Subcutaneous abdominal adipose tissue (tissue), 5 donors: ENCODE measurements at regions not wholly inside any gene's neighbourhood (a gene's known extent, or its start where the extent isn't known, plus 50 kb on each side); places are given as distances from the start of the nearest gene placed in this dataset.
"Not testable (repeated sequence)": the region's sequence is repeated elsewhere in the genome, so short reads cannot be mapped to it uniquely, and the experiment has no call there.

Experiments
- H3K27ac ChIP-seq: one replicate; pipeline ENCODE4 v1.7.0; 2013; ENCODE audit warnings: low read depth, mild to moderate bottlenecking, inconsistent platforms, low read length, moderate library complexity
- H3K27me3 ChIP-seq, 5 donors: one replicate each; pipeline ENCODE4 v1.7.0; 2013; ENCODE audit warnings: low read length in 5 of 5, inconsistent platforms in 1 of 5; ENCODE audit not compliant: control insufficient read depth in 5 of 5, insufficient read depth in 4 of 5
- H3K36me3 ChIP-seq, 5 donors: one replicate each; pipeline ENCODE4 v1.7.0; 2013; ENCODE audit warnings: low read length in 5 of 5; ENCODE audit not compliant: control insufficient read depth in 5 of 5, insufficient read depth in 5 of 5
- H3K4me1 ChIP-seq, 5 donors: one replicate each; pipeline ENCODE4 v1.7.0; 2013; ENCODE audit warnings: low read length in 5 of 5, mild to moderate bottlenecking in 3 of 5, moderate library complexity in 1 of 5; ENCODE audit not compliant: control insufficient read depth in 5 of 5, insufficient read depth in 5 of 5
- H3K4me3 ChIP-seq, 5 donors: one replicate each; pipeline ENCODE4 v1.7.0; 2013; ENCODE audit warnings: low read length in 5 of 5, low read depth in 1 of 5
- H3K9ac ChIP-seq, 5 donors: one replicate each; pipeline ENCODE4 v1.7.0; 2013; ENCODE audit warnings: low read length in 5 of 5, mild to moderate bottlenecking in 4 of 5, moderate library complexity in 3 of 5
- H3K9me3 ChIP-seq, 5 donors: one replicate each; pipeline ENCODE4 v1.7.0; 2013; ENCODE audit warnings: low read length in 5 of 5; ENCODE audit not compliant: control insufficient read depth in 5 of 5
- donor health status: healthy.
- donor health status: healthy.
- donor health status: healthy.
- donor health status: healthy.
- donor health status: healthy.

- no peaks in the 10 kb centered on the region for H3K27me3 ChIP-seq
- H3K4me1 ChIP-seq = no peaks in the 10 kb centered on the region
- H3K9ac ChIP-seq = no peak overlapping the region
- no peak overlapping the region for H3K27ac ChIP-seq
- H3K36me3 ChIP-seq = no peaks in the 10 kb centered on the region
- no peaks in the 10 kb centered on the region for H3K9me3 ChIP-seq
- H3K4me3 ChIP-seq = no peak overlapping the region
Observed at GRCh38 chr4:158346576-158346975, 136.3 kb downstream of the TMEM144 start.

- Histone ChIP-seq H3K9me3 (no peaks in the 10 kb centered on the region), H3K27me3 (no peaks in the 10 kb centered on the region), H3K4me1 (no peaks in the 10 kb centered on the region), H3K27ac (no peak overlapping the region), H3K9ac (no peak overlapping the region), H3K36me3 (no peaks in the 10 kb centered on the region), H3K4me3 (no peak overlapping the region)
Observed at GRCh38 chr4:158347556-158347955, 137.3 kb downstream of the TMEM144 start.

- H3K9me3 ChIP-seq = no peaks in the 10 kb centered on the region
- H3K27me3 ChIP-seq = no peaks in the 10 kb centered on the region
- H3K4me1 ChIP-seq = no peaks in the 10 kb centered on the region
- H3K9ac ChIP-seq = no peak overlapping the region
- no peak overlapping the region for H3K27ac ChIP-seq
- H3K4me3 ChIP-seq = no peak overlapping the region
- no peaks in the 10 kb centered on the region for H3K36me3 ChIP-seq
Observed at GRCh38 chr4:158350161-158350560, 139.9 kb downstream of the TMEM144 start.

GRCh38 chr4:158353541-158354304, 143.4 kb downstream of the TMEM144 start:
- Histone ChIP-seq H3K9me3 (peaks cover 0 to 3% (median 0%) of the 10 kb centered on the region in 5 donors), H3K27ac (no peak overlapping the region), H3K9ac (no peak overlapping the region), H3K4me1 (no peaks in the 10 kb centered on the region), H3K4me3 (no peak overlapping the region), H3K36me3 (no peaks in the 10 kb centered on the region), H3K27me3 (no peaks in the 10 kb centered on the region)

GRCh38 chr4:158356301-158356700, 146.0 kb downstream of the TMEM144 start:
- Histone ChIP-seq H3K4me3 (no peak overlapping the region), H3K27ac (no peak overlapping the region), H3K9me3 (peaks cover 0 to 3% (median 0%) of the 10 kb centered on the region in 5 donors)

GRCh38 chr4:158367932-158368441, 153.7 kb upstream of the RXFP1 start:
- H3K27ac ChIP-seq, H3K4me3 ChIP-seq, H3K9ac ChIP-seq, H3K36me3 ChIP-seq, H3K27me3 ChIP-seq, H3K9me3 ChIP-seq, H3K4me1 ChIP-seq: not testable (repeated sequence)

More at GRCh38 chr4:158356301-158356700, 146.0 kb downstream of the TMEM144 start:
- H3K9ac ChIP-seq = no peak overlapping the region
- no peaks in the 10 kb centered on the region for H3K27me3 ChIP-seq
- no peaks in the 10 kb centered on the region for H3K4me1 ChIP-seq
- no peaks in the 10 kb centered on the region for H3K36me3 ChIP-seq

- peaks cover 0 to under 1% (median 0%) of the 10 kb centered on the region in 5 donors for H3K4me1 ChIP-seq
- no peaks in the 10 kb centered on the region for H3K9me3 ChIP-seq
- H3K4me3 ChIP-seq = no peak overlapping the region
- H3K27me3 ChIP-seq = no peaks in the 10 kb centered on the region
- H3K9ac ChIP-seq = no peak overlapping the region
- H3K27ac ChIP-seq = no peak overlapping the region
- no peaks in the 10 kb centered on the region for H3K36me3 ChIP-seq
Observed at GRCh38 chr4:158371158-158371557, 150.5 kb upstream of the RXFP1 start.

GRCh38 chr4:158374318-158374717, 147.4 kb upstream of the RXFP1 start:
- no peaks in the 10 kb centered on the region for H3K27me3 ChIP-seq
- H3K4me1 ChIP-seq = peaks cover 0 to 4% (median 0%) of the 10 kb centered on the region in 5 donors
- H3K27ac ChIP-seq = no peak overlapping the region
- H3K9me3 ChIP-seq = no peaks in the 10 kb centered on the region
- no peaks in the 10 kb centered on the region for H3K36me3 ChIP-seq
- no peak overlapping the region for H3K4me3 ChIP-seq
- H3K9ac ChIP-seq = no peak overlapping the region

GRCh38 chr4:158376106-158376840, 145.4 kb upstream of the RXFP1 start:
- H3K9me3 ChIP-seq = no peaks in the 10 kb centered on the region
- H3K27ac ChIP-seq = no peak overlapping the region
- no peaks in the 10 kb centered on the region for H3K36me3 ChIP-seq
- H3K27me3 ChIP-seq = no peaks in the 10 kb centered on the region
- no peak overlapping the region for H3K4me3 ChIP-seq
- H3K9ac ChIP-seq = no peak overlapping the region
- peaks cover 0 to 4% (median 0%) of the 10 kb centered on the region in 5 donors for H3K4me1 ChIP-seq

- no peak overlapping the region for H3K4me3 ChIP-seq
Observed at GRCh38 chr4:158384414-158384813, 137.3 kb upstream of the RXFP1 start.

More at GRCh38 chr4:158384414-158384813, 137.3 kb upstream of the RXFP1 start:
- Histone ChIP-seq H3K36me3 (no peaks in the 10 kb centered on the region), H3K9me3 (no peaks in the 10 kb centered on the region), H3K4me1 (peaks cover 0 to 11% (median 0%) of the 10 kb centered on the region in 5 donors), H3K27ac (no peak overlapping the region), H3K9ac (no peak overlapping the region), H3K27me3 (no peaks in the 10 kb centered on the region)
